ENCODE measurements at regions not wholly inside any gene's neighbourhood (a gene's known extent, or its start where the extent isn't known, plus 50 kb on each side); places are given as distances from the start of the nearest gene placed in this dataset.
"Not testable (repeated sequence)": the region's sequence is repeated elsewhere in the genome, so short reads cannot be mapped to it uniquely, and the experiment has no call there.

- TF ChIP-seq SIN3A (conservative IDR thresholded peaks at IDR 0.05 in 1 of 2, IDR thresholded peaks at IDR 0.05 in 1 of 2; ENCODE audit: low read depth in 1 of 2, low read length in 2 of 2); KDM4A (IDR thresholded peaks at IDR 0.05; ENCODE audit: low read depth, low read length, severe bottlenecking); POLR2A (IDR thresholded peaks at IDR 0.05; ENCODE audit: control extremely low read depth in 1 of 2, low read depth in 2 of 2, low read length in 2 of 2); CBX5 (IDR thresholded peaks at IDR 0.05; ENCODE audit: low read depth, low read length); ZNF274 (IDR thresholded peaks at IDR 0.05; ENCODE audit: borderline replicate concordance, extremely low read depth, low read length); EGR1 (IDR thresholded peaks at IDR 0.05; ENCODE audit: borderline replicate concordance, low read depth, low read length): not testable (repeated sequence)
These were observed 1488.8 kb upstream of the TPTE start for GRCh38 chr21:9032547-9032946.

All from H1 (cell line).